GM19397 (cell line): ENCODE measurements at regions not wholly inside any gene's neighbourhood (a gene's known extent, or its start where the extent isn't known, plus 50 kb on each side); places are given as distances from the start of the nearest gene placed in this dataset.
"Not testable (repeated sequence)": the region's sequence is repeated elsewhere in the genome, so short reads cannot be mapped to it uniquely, and the experiment has no call there.

Experiments used
- ATAC-seq: cut with Tn5 transposase; IDR thresholded peaks from one replicate; pipeline ENCODE4 v1.9.1; 2021; ENCODE audit warnings: mild to moderate bottlenecking, moderate library complexity; ENCODE audit not compliant: unreplicated experiment

DNA sequence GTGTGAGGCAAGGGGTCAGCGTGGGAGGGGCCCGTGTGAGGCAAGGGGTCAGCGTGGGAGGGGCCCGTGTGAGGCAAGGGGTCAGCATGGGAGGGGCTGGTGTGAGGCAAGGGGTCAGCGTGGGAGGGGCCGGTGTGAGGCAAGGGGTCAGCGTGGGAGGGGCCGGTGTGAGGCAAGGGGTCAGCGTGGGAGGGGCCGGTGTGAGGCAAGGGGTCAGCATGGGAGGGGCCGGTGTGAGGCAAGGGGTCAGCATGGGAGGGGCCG, 119.2 kb downstream of the SEPTIN14 start:
- not testable (repeated sequence) for ATAC-seq

DNA sequence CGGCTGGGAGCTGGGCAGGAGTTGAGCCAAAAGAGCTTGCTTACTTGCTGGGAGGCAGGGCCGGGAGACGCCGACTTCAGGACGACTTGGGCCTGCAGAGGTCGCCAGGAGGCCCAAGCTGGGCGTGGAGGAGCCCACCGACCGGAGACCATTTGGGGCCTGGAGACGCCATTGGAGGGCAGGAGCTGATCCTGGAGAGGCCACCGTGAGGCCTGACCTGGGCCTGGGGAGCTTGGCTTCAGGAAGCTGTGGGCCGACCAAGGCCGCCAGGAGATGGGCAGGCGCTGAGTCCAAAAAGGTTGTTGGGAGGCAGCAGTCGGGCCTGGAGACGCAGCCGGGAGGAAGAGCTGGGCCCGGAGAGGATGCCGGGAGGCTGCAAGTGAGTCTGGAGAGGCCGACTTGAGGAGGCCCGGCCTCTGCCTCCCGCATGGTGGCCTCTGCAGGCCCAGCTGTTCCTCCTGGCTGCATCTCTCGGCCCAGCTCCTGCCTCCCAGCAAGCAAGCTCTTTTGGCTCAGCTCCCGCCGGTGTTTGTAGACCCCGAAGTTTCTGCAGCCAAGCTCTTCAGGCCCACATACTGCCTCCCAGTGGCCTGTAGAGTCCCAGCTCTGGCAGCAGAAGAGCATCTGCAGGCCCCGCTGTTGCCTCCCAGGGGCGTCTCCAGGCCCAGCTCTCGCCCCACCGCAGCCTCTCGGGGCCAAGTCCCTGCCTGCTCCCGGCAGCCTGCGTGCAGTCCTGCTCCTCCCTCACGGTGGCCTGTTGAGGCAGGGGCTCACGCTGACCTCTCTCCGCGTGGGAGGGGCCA, 119.7 kb downstream of the SEPTIN14 start:
- not testable (repeated sequence) for ATAC-seq

- not testable (repeated sequence) for ATAC-seq
Measured at GRCh38 chr7:55741721-55742631, 120.6 kb downstream of the SEPTIN14 start.

DNA sequence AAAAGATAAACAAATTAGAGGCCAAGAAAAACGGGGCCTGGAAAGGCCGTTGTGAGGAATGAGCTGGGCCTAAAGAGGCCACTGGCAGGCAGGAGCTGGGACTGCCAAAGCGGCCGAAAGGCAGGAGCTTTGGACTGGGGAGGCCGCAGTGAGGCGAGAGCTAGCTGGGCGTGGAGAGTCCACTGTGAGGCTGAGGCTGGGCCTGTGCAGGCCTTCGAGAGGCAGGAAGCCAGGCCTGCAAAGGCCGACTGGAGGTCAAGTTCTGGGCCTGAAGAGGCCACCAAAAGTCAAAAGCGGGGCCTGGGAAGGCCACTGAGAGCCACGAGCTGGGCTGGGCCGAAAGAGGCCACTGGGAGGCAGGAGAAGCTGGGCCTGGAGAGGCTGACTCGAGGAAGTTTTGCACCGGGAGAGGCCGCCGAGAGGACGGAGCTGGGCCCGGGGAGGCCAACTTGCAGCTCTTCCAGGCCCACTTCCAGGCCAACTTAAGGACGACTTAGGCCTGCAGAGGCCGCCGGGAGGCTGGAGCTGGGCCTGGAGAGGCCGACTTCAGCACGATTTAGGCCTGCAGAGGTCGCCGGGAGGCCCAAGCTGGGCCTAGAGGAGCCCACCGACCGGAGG, 121.8 kb downstream of the SEPTIN14 start:
- not testable (repeated sequence) for ATAC-seq

DNA sequence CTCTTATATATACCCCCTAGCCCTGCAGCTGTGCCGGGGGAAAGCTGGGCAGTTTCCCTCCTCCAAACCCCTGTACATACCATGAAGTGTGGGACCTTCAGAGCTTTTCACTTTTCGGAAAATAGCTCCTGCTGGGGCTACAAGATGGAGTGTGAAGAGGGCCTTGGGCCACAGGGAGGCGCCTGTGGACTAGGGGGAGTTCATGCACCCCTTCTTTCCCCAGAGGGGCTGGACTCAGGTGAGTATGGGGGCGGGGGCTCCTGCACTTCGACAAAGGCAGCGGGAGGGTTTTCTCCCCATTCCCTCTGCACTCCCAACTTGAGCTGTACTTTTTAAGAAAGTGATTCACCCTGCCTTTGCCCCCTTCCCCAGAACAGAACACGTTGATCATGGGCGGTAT, 122.5 kb downstream of the SEPTIN14 start:
- not testable (repeated sequence) for ATAC-seq

DNA sequence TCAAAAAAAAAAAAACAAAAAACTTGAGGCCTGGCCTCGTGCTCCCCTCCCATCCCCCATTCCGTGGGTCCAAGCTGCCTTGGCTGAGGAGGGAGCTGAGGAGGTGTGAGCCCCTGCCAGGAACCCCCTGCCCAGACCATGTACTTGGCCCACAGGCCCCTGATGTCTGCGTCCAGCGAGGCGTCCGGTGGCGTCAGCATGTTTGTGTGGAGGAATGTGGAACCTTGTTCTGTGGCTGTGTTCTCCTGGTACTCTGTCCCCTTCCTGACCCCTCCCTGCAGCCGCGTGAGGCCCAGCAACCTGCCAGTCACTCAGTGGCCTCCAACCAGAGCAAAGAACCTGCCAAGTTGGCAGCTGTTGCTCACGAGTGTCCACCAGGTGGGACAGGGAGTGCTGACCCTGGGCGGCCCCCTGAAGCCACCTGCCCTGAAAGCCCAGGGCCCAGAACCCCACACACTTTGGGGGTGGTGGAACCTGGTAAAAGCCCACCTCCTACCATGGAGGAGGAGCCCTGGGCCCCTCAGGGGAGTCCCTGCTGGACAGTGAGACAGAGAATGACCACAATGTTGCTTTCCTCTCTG, 125.8 kb downstream of the SEPTIN14 start:
- ATAC-seq: not testable (repeated sequence)

DNA sequence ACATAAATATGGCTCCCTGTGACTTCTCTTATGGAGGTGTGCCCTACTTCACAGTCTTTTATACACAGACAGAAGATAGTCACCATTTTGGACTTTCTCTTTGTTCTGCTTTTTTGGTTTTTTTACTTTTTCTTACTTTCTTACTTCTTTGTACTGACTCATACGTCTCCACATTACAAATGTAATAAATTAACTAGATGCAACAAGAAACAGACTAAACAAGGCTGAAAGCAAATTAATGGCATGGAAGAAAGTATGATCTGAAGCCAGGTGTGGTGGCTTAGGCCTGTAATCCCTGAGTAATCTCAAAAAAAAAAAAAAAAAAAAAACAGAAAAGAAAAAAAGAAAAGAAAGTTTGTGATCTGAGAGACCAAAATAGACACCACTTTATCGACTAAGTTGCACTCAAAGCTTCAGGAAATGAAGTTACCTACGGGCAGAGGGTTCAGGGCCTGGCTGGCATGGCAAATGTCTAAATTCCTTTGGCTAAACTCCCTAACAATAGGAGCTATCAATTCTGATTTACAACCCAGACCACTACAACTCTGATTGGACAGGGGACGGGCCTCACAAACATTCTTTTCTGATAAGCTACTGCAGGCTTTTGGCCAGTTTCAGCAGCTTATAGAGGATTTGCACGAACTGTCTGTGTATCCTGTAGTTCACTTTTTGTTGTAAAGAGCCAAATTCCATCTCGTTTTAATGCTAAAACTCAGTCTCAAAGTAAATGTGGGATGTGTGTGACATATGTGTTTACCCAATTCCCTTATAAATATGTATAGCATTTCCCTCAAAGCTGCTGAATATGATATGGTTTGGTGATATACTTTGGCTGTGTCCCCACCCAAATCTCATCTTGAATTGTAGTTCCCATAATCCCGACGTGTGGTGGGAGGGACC, 129.1 kb downstream of the SEPTIN14 start:
- no peak for ATAC-seq

DNA sequence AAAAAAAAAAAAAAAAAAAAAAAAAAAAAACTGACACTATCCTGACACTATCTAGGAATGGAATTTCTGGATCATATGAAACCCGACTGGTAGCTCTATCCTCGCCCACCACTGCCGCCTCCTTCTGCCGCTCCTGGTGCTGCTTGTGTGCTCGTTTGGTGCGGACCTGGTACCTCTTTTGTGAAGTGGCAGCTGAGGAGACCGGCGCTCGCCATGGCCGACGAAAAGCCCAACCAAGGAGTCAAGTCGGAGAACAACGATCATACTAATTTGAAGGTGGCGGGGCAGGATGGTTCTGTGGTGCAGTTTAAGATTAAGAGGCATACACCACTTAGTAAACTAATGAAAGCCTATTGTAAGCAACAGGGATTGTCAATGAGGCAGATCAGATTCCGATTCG, 130.6 kb downstream of the SEPTIN14 start:
- ATAC-seq: no peak

DNA sequence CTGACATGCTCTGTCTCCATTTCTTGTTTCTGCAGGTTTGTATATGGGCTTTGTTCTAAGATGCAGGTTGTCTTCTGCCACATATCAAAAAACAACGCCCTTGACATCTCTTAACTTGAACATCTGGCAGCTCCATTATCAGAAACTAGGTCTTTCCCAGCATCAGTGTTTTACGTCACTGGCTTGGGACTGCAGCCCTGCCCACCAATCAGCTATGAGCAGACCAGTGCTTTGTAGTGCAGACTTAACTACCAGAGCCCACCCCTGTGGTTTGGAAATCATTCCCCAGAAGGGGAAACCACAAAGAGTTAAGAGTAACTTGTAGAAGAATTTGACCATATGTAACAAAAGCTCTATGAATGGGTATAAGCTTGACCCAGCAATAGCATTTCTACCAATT, 132.4 kb downstream of the SEPTIN14 start:
- ATAC-seq: no peak

DNA sequence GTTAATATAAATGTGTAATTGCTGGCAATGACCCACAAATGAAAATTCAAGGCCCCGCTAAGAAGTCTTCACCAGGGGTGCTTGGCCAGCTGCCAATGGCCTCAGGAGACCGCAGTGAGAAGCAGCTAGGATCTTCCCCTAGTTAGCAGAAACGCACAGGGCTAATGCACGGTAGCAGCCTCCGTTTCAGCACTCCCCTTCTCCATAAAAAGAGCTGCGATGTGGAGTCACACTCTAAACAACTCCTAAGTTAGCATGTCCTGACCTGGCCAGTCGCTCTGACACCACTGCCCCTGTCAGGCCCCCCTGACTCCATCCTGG, 139.0 kb downstream of the SEPTIN14 start:
- no peak for ATAC-seq

GRCh38 chr7:55722874-55723620, 139.5 kb downstream of the SEPTIN14 start:
- peak; percentile 96 for ATAC-seq

- not testable (repeated sequence) for ATAC-seq
Measured at GRCh38 chr7:55721004-55721403, 141.5 kb downstream of the SEPTIN14 start.

DNA sequence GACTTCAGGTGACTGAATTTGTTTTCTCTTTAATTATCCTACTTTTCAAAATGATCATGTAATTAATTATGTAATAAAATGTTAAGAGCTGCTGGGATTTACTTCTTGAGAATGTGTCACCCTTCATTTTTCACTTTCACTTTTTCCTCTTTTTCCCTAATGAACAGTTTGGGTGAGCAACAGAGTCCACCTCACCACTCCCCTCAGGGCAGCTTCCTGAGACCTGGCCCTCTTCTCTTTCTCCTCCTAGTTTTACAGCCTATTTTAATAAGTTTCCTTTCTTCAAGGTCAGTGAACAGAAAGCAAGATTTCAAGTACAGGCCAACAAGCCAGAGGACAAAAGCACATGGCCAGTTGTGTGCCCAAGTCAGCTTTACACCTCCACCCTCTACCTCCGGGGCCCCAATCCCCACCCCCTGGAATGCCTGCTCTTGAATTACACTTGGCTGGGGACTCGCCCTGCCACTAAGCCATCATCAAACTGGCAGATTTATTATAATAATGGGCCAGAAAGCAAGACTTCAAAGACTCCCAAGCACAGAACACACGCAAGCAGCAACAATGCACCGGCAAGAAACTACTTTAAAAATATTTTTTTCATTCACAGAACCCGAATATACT, 143.1 kb upstream of the VOPP1 start:
- not testable (repeated sequence) for ATAC-seq

DNA sequence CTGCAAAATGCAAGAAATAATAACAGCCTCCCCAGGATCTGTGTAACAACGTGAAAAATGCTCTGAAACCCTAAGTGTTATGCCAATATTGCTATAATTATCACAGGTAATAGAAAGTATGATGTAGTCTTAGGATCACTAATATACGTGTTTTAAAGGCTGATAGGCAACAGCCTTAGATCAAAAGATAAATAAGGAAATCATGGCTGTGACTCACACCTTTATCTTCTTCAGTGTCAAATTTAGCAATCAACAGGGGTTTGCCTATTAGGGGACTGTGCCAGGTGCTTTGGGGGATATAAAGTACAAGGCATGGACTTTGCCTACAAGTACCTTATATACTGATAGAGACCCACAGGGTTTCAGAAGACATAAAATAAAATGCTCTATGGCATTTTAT, 142.1 kb upstream of the VOPP1 start:
- ATAC-seq: not testable (repeated sequence)

DNA sequence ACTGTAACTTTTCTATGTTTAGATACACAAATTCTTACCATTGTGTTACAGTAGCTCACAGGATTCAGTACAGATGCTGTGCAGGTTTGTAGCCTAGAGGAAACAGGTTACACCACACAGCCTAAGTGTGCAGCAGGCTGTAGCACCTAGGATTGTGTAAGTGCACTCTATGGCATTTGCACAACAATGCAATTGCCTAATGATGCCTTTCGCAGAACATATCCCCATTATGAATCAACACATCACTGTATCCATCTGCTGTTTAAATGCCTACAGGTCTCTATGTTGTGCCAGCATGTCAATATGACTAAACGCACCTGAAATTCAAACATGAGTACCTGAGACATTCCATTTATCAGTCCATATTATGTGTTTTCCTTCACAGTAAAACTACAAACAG, 138.0 kb upstream of the VOPP1 start:
- ATAC-seq: not testable (repeated sequence)

GRCh38 chr7:55708028-55708427, 135.7 kb upstream of the VOPP1 start:
- ATAC-seq: not testable (repeated sequence)

DNA sequence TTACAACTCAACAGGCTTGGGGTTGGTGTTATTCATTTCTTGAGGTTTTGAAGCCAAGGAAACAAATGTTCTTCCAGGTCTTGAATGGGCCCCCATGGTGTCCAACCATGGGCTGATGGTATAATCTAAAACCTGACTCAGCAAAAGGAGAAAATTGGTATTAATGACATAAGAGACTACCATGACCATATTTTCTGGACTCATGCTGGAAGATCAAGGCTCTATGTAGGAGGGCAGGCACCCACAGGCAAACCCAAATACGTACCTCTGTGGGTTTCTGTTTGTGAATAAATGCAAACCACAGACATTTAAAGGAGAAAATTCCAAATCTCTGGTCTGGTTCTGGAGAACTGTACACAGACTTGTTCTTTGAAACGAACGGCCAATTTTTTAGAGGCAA, 135.1 kb upstream of the VOPP1 start:
- ATAC-seq: not testable (repeated sequence)

DNA sequence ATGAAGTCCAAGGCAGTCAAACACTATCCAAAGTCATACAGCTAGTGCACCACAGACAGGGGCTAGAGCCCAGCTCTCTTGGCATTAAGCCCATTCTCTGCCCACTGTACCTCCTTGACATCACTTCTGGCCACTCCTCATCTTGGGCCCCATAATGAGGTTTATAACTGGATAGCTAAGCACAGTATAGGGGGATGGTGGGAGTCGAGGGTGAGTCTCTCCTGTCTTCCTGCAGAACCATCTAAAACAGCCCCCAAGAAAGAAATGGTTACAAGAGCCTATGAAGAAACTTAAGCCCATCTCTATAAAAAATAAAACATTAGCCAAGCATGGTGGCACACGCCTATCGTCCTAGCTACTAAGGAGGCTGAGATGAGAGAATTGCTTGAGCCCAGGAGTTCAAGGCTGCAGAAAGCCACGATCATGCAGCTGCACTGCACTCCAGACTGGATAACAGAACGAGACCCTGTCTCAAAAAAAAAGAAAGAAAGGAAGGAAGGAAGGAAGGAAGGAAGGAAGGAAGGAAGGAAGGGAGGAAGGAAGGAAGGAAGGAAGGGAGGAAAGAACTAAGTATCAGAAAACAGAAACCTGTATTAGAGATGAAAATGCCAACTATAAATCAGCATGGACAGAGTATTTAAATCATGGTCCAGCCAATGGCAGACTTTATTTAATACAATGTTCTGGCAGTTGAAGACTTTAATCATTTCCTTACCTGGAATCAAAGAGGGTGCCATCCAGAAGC, 134.3 kb upstream of the VOPP1 start:
- ATAC-seq: not testable (repeated sequence)
